ENCODE measurements at regions not wholly inside any gene's neighbourhood (a gene's known extent, or its start where the extent isn't known, plus 50 kb on each side); places are given as distances from the start of the nearest gene placed in this dataset.
"Not testable (repeated sequence)": the region's sequence is repeated elsewhere in the genome, so short reads cannot be mapped to it uniquely, and the experiment has no call there.

DNA sequence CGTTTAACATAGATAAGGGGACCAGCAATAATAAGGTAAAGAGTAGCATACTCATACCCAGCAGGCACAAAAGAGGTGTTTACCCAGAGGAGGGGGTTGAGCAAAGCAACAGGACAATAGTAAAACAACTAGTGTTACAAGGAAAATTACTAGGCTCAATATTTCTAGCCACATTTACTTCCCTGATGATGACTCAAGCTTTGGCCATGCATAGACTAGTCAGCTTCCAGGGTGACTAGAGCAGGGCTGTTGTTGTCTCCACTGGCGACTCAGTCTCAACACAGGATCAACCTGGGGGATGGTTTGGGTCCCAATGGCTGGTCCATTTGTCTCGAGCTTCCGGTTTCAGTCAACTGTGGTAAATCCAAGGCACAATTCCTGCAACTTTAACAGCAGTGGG is 217.7 kb upstream of the KCND2 start:
- DNase-seq = no peak

DNA sequence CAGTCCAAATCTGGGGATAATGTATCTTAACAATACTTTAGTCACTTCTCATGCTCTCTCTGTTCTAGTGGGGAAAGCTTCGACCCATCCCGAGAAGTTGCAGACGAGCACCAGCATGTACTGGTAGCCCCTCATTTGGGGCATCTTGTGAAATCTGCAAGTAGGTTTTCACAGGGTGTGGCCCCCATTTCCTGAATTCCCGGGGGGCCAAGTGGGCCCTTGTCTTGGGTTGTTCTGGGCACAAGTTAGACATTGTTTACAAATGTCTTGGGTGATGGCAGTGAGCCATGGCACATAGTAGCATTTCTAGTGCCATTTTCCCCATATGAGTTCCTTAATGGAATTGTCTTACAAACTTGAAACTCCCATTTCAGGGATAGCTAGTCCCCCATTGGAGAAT is 216.7 kb upstream of the KCND2 start:
- no peak for DNase-seq

DNA sequence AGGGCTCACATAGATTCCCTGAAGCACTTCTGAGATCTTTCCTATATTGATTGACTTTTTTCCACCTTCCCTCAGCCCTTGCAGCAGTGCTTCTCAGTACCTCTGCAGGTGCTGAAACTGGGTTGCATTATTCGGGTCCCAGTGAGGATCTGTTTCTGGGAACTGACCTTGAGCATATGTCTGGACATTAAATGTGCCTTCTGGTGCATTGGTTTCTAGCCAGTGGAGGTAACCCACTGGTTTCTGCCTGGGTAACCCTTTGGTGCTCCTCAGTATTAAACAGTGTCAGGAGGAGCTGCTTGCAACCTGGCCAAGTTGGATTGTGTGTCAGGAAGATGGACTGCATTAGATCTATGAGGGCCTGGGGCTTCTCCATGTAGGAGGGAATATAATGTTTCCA is 213.3 kb upstream of the KCND2 start:
- DNase-seq = no peak

DNA sequence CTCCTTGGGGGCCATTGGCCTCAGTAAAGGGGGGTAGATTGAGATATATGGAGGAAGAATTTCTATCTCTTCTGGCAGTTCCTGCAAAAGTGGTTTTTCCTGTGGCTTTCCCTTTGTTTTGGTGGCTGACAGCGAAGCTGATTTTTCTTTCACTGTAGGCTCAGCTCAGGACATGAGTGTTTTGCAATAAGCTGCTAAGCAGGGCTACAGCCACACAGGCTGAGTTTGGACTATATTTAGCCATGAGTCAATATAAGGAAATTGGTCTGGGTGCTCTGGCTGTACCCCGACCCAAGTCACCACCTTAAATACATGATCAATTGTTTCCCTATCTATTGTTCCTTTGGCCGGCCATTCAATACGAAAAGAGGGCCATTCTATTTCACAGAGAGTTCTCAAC is 212.7 kb upstream of the KCND2 start:
- no peak for DNase-seq

DNA sequence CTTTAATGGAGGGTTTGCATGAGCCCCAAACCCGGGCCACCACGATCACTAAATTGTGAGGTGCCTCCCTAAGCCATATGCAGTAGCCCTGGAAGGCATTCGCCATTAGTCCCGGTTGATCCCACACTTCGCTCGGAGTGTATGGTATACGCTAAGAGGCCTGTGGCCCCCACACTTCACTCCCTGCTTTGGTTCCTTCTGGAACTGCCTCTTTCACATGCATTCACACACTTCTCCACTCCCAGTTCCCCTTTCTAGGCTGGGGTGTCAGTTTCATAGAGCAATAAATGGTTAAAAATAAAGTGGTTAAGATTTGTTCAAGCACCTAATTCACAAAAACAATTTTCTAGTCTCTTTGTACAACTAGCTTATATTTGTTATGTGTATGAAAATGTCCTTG is 212.1 kb upstream of the KCND2 start:
- DNase-seq = no peak

DNA sequence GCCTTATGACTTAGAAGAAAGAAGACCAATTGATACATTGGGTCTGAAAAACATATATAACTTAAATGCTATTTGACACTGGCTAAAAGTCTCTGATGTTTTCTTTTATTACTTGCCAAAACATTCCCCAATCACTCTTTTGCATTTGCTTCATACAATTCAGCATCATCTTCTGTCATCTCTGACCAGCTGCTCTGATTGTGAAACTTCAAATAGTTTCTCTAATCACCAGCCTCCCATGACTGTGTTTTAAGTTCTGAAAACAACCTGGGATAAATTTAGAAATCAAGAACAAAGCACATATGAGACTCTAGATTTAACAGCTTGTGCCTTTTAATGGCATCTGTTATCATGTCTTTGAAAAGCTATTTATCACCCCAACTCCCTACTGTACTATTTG is 208.4 kb upstream of the KCND2 start:
- DNase-seq = no peak

DNA sequence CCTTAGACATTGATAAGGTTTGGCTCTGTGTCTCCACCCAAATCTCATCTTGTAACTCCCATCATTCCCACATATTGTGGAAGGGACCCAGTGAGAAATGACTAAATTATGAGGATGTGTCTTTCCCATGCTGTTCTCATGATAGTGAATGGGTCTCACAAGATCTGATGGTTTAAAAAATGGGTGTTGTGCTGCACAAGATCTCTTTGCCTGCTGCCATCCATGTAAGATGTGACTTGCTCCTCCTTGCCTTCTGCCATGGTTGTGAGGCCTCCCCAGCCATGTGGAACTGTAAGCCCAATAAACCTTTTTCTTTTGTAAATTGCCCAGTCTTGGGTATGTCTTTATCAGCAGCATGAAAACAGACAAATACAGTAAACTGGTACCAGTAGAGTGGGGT is 206.1 kb upstream of the KCND2 start:
- not testable (repeated sequence) for DNase-seq

DNA sequence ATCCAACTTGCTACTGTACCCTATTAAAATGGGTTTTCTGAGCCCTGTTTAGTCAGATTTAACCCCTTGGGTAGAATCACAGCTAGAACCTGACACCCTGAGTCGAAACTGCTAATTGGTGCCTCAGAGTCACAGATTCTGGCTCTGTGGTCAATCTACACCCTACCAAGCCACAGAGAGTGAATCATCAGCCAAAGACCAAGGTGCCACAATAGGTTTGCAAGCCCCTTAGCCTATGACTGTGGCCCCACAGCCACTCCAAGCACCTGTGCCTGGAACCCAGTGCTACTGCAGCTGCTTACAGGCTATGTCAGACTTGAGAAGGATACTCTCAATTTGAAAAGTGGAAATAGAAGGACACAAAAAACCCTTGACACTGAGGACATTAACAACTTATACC is 202.8 kb upstream of the KCND2 start:
- no peak for DNase-seq

DNA sequence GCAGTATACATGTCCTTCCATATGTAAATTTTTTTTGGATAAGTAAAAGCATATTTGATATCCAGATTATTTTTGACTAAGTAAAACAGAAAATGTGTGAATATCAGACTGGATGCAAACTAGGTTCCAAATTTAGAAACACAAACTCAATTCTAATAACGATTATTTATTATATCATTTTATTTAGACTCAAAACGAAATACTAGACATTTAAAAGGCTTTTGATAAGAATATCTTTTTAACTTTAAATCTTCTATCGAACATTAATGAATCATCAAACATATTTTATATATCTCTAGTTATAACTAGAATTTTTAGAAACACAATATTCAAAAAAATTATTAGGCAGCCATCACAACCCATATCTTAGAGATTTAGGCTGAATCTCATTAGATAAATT is 195.2 kb upstream of the KCND2 start:
- DNase-seq = no peak

DNA sequence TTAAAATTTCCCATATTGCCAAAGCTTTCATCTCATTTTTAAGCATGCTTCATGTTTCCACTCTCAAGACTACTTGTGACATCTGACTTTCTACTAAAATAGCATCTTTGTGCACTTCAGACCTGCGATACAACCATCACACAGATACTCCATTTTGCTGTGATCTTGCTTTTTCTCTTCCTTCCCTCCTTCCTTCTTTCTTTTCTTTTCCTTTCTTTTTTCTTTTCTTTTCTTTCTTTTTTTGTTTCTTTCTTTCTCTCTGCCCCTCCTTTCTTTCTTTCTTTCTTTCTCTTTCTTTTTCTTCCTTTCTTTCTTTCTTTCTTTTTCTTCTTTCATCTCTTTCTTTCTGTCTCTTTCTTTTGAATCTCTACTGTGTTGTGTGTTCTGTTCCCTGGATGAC is 194.0 kb upstream of the KCND2 start:
- DNase-seq = no peak

DNA sequence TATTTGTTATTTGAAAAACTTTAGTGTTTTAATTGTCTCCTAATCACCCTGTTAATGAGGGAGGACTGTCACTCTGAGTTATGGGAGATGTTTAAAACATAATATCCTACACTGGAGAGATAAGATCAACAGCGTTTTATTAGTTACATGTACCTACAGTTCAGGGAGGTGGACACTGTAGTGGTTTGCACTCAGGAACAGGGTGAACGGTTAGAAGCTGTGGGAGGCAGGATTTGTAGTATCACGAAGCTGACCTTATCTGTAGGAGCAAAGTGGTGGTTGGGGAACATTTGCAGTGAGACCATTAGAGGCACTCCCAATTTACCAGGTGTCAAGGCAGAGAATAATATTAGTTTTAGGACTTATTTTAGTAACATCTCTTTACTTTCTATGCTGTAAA is 193.3 kb upstream of the KCND2 start:
- no peak for DNase-seq

DNA sequence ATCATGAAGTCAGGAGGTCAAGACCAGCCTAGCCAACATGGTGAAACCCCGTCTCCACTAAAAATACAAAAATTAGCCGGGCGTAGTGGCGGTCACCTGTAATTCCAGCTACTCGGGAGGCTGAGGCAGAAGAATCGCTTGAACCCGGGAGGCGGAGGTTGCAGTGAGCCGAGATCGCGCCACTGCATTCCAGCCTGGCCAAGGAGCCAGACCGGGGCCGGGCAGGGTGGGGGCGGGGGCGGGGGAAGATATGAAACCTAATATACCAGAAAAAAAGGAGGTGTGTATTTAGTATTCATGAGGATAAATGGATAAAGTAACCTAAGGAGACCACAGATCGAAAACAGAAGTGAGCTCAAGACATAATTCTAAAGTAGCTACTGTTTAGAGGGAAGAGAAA is 186.5 kb upstream of the KCND2 start:
- DNase-seq = not testable (repeated sequence)

DNA sequence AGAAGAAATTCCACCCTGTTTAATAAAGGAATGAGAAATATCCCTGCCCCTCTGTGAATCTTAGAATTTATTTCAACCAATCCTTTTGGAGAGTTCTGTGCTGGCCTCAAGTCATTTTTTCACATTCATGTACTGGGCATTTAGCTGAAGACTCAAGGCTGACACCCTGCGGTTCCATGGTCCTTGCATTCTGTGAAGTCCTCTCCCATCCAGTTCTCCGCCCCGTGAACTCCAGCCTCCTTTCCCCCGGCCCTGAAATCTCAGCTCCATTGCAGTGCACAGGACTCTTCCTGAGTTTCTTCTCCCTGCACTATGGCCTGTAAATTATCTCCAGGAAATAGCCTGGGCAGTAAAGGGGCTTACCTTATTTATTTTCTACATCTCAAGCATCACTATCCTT is 183.0 kb upstream of the KCND2 start:
- no peak for DNase-seq

DNA sequence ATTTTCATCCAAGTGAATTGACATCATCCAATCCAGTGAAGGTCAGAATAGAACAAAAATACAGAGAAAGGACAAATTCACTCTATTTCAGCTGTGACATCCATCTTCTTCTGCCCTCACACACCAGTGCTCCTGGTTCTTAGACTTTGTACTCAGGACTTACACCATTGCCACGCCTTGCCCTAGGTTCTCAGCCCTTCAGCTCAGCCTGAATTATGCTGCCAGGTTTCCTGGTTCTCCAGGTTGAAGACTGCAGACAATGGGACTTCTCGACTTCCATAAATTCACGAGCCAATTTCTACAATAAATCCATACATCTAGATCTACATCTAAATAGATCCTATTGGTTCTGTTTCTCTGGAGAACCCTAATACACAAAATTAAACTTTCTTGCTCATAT is 181.2 kb upstream of the KCND2 start:
- DNase-seq = no peak

DNA sequence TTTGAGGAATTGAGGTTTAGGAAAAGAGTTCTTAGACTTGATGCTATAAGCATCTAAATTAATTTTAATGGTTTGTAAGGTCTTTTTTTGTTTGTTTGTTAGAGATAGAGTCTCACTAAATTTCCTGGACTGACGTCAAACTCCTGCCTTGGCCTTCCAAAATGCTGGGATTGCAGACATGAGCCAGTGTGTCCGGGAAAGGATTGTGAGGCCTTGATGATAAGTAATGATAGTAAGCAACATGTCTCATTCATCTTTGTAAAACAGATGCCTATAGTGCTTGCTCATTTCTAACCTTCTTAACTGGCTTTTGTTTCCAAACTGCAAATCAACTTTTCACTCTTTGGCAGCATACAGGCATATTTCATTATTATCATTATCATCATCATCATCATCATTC is 176.0 kb upstream of the KCND2 start:
- no peak for DNase-seq

DNA sequence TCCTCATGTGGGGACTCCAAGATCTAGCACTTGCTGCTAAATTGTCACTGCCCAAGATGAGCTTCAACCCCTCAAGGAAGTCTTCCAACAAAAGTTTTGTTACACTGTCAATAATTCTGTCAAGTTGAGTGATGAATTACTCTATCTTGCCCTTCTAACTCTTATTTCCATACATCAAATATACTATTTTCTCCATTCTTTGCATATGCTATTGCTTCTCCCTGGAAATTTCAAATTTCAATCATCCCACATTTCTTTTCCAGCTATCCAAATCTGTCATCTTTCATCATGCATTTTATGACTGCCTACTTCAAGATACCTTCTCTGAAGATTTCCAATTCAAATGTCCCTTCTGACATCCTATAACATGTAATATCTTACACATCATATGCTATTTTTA is 175.2 kb upstream of the KCND2 start:
- DNase-seq = no peak

DNA sequence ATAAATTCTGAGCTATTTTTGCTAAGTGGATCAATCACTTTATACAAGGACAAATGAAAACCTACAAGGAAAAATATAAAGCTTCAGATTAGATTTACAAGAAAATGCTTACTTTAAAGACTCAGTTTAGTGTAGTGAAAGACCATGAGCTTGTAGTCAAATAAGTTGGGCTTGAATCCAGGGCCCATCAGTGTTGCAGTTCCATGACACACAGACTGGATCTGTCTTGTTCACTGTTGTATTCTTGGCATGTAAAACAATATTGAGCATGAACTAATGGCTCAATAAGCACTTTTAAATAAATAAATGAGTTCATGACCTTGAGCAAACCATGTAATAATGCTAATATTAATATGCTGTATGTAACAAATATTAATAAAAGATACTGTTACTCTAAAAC is 164.6 kb upstream of the KCND2 start:
- DNase-seq = no peak

DNA sequence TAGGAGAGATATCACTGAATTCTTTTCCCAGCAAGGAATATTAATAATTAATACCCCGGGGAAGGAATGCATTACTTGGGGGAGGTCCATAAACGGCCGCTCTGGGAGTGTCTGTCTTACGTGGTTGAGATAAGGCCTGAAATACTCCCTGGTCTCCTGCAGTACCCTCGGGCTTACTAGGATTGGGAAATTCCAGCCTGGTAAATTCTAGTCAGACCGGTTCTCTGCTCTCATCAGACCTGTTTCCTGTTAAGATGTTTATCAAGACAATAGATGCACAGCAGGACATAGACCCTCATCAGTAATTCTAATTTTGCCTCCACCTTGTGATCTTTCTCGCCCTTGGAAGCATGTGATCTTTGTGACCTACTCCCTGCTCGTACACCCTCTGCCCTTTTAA is 162.8 kb upstream of the KCND2 start:
- no peak for DNase-seq

DNA sequence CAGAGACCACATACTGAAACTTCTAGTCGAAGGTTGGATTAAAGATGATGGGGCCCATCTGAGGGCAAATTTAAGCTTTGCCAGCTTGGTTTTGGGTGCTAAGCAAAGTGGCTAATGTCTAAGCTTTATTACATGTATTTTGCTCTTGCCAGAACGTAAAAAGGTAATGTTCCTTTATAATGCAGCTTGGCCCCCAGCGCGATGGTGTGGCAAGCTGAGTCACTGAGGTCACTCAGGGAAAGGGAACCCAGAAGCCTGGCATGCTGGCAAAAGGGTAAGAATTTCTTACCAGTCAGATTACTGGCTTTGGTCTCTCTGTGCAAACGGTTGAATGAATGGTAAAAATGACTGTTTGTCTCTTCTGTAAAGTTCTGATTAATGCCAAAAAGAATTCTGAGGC is 158.3 kb upstream of the KCND2 start:
- no peak for DNase-seq

DNA sequence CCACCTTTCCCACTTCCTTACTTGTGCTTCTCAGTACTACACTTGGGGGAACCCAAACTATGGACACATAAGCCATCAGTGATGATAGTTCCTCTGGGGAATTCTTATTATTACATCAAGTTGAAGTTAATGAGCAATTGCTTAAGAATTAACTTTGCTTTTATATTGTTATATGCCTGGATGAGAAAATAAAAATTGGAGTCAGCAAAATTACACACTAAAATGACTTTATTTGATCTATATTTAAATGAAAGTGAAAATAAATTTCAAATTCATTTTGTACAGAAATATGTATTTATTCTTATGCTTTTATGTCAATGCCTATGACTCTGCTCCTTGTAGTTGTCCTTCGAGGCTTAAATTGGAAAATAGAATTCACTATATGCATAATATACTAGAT is 149.4 kb upstream of the KCND2 start:
- DNase-seq = no peak

DNA sequence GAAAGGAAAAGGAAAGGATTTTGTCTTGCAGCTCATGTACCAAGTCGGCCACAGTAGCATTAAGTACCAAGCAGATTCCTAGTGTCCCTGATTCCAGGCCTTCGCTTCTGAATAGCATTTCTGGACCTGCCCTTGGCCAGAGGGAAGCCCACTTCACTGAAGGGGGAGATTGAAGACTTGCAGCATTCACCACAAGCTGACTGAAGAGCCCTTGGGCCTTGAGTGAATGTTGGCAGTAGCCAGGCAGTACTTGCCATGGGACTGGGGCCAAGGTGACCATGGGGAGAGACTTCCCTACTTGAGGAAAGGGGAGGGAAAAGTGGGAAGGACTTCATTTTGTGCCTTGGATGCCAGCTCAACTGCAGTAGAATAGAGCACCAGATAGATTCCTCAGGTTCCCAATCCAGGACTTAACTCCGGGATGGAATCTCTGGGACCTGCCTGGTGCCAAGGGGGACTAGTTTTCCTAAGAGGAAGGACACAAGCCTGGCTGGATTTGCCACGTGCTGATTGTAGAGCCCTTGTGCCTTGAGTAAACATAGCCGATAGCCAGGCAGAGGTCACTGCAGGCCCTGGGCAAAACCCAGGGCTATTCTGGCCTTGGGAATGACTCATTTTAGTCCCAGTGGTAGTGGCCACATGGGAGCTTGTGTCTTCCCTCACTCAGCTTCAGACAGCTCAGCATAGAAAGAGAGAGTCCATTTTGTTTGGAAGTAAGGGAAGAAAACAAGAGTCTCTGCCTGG is 141.7 kb upstream of the KCND2 start:
- no peak for DNase-seq

DNA sequence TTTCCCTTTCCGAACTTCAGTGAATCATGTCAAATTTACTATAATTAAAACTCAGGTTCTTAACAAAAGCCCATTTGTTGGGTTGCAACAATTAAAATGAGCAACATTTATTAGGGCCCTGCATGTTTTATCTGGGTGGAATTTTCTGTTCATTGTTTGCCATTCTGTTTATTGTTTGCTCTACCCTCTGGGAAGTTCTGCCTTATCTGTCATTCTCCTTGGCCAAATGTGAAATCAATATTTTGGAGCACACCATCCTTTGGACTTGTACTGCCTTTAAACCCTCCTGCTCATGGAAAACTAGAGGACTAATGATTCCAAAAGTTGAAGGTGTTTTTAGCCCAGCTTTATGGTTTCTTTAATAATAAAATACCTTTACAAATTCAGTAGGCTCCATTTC is 134.5 kb upstream of the KCND2 start:
- DNase-seq = no peak

DNA sequence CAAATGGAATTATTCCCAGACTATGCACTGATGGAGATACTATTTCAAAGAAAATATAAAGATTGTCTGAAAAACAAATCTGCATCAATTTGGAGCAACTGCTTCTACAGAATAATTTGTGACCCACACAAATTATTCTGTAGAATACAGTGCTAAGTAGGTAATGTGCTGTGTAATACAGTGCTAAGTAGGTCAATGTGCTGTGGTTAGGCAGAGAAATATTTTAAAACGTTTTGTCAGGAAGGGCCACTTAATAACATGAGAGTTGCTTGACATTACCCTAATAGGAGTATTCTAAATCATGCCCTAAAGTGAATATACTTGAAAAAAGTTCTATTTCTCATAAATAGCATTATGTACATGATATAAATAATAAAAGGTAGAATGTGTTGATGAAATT is 116.5 kb upstream of the KCND2 start:
- no peak for DNase-seq

DNA sequence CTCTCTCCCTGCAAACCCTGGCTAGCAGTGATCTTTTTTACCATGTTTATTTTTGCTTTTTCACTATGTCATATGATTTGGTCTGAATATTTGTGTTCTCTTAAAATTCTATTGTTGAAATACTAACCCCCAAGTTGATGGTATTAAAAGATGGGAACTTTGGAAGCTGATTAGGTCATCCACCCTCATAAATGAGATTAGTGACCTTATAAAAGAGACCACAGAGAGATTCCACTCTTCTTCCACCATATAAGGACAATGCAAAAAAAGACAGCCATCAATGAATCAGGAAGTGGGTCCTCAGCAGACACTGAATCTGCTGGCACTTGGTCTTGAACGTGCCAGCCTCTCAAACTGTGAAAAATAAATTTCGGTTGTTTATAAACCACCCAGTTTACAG is 112.8 kb upstream of the KCND2 start:
- DNase-seq = no peak

DNA sequence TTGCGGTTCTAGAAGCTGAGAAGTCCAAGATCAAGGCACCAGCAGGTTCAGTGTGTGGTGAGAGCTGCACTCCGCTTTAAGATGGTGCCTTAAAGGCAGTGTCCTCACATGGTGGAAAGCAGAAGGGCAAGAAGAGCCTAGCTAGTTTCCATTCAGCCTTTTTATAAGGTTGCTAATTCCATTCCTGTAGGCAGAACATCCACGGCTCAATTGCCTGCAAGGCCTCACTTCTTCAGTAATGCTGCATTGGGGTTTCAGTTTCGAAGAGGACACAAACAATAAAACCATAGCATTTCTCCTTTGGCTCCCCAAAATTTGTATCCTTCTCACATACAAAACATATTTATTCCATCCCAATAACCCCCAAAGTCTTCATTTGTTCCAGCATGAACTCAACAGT is 109.5 kb upstream of the KCND2 start:
- DNase-seq = no peak

DNA sequence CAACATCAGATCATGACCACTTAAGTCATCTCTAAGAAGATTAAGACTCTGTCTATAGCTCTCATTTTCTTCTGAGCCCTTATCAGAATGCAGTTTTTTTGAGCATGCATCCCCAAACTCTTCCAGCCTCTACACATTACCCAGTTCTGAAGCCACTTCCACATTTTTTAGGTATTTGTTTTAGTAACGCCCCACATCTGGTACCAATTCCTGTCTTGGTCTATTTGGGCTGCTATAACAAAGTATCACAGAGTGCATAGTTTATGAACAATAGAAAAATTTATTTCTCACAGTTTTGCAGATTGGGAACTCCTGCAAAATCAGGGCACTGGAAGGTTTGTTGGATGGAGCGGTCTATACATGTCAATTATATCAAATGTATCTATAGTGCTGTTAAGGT is 107.7 kb upstream of the KCND2 start:
- no peak for DNase-seq

Measured in NCI-H82 (cell line).